ELF-1 (cell line): ENCODE measurements at regions not wholly inside any gene's neighbourhood (a gene's known extent, or its start where the extent isn't known, plus 50 kb on each side); places are given as distances from the start of the nearest gene placed in this dataset.
A peak's percentile ranks its signal among the peaks of the same experiment; 100 is the strongest.

Source experiments
- DNase-seq: peaks from one replicate; pipeline ENCODE4 v3.0.0-alpha.2; 2016; ENCODE audit warnings: low read depth, low spot score

- DNase-seq = no peak
These were observed 72.9 kb upstream of the IRS2 start for GRCh38 chr13:109859216-109859835.

- no peak for DNase-seq
These were observed 71.9 kb upstream of the IRS2 start for GRCh38 chr13:109858319-109858718.

- no peak for DNase-seq
These were observed 71.4 kb upstream of the IRS2 start for GRCh38 chr13:109857803-109858202.

- no peak for DNase-seq
These were observed 70.9 kb upstream of the IRS2 start for GRCh38 chr13:109857325-109857724.

- DNase-seq = no peak
These were observed 70.0 kb upstream of the IRS2 start for GRCh38 chr13:109856350-109856749.

GRCh38 chr13:109853153-109853552 lies 66.8 kb upstream of the IRS2 start:
- DNase-seq = no peak

GRCh38 chr13:109846185-109846584 lies 59.8 kb upstream of the IRS2 start:
- DNase-seq = no peak

GRCh38 chr13:109844396-109844795 lies 58.0 kb upstream of the IRS2 start:
- DNase-seq = no peak

GRCh38 chr13:109843695-109844094 lies 57.3 kb upstream of the IRS2 start:
- no peak for DNase-seq

- DNase-seq = no peak
These were observed 56.0 kb upstream of the IRS2 start for GRCh38 chr13:109842212-109842920.

- no peak for DNase-seq
These were observed 54.5 kb upstream of the IRS2 start for GRCh38 chr13:109840893-109841287.

GRCh38 chr13:109840201-109840892 lies 54.0 kb upstream of the IRS2 start:
- DNase-seq = peak; percentile 7

- no peak for DNase-seq
These were observed 50.5 kb upstream of the IRS2 start for GRCh38 chr13:109836629-109837607.
